GM12873 (cell line): ENCODE measurements at regions not wholly inside any gene's neighbourhood (a gene's known extent, or its start where the extent isn't known, plus 50 kb on each side); places are given as distances from the start of the nearest gene placed in this dataset.

Experiments
- TF ChIP-seq, protein P1 (sequence below): IDR thresholded peaks from 2 replicates; pipeline ENCODE4 v1.5.1; 2012; ENCODE audit warnings: low read depth, mild to moderate bottlenecking, moderate library complexity, low read length, control low read depth; ENCODE audit not compliant: insufficient read depth; ENCODE audit errors: missing control alignments

DNA sequence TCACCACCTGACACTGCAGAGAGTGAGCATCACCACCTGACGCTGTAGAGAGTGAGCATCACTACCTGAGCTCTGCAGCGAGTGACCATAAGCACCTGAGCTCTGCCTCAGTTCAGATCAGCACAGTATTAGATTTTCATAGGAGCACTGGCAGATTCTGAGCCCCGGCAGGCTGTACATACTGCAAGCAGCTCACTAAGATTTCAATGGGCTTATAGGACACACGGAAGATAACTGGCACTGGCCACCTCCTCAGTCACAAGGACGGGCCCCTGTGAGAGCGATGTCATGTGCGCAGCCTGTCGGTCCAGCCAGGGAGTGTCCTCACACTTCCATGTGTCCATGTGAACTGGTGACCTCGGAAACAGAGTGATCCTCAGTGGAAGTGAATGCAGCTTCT is 153.5 kb upstream of the IRX2 start:
- TF ChIP-seq, protein P1, sequence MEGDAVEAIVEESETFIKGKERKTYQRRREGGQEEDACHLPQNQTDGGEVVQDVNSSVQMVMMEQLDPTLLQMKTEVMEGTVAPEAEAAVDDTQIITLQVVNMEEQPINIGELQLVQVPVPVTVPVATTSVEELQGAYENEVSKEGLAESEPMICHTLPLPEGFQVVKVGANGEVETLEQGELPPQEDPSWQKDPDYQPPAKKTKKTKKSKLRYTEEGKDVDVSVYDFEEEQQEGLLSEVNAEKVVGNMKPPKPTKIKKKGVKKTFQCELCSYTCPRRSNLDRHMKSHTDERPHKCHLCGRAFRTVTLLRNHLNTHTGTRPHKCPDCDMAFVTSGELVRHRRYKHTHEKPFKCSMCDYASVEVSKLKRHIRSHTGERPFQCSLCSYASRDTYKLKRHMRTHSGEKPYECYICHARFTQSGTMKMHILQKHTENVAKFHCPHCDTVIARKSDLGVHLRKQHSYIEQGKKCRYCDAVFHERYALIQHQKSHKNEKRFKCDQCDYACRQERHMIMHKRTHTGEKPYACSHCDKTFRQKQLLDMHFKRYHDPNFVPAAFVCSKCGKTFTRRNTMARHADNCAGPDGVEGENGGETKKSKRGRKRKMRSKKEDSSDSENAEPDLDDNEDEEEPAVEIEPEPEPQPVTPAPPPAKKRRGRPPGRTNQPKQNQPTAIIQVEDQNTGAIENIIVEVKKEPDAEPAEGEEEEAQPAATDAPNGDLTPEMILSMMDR, result no peak

DNA sequence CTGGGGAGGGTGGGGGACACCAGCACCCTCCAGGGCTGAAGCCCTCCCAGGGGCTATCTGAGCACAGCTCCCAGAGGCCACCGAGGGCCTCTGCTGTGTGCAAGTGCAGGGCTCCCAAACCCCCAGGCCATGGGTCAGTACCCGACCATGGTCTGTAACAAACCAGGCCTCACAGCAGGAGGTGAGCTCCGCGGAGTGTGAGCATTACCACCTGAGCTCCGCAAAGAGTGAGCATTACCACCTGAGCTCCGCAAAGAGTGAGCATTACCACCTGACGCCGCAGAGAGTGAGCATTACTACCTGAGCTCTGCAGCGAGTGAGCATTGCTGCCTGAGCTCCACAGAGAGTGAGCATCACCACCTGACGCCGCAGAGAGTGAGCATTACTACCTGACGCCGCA is 152.9 kb upstream of the IRX2 start:
- TF ChIP-seq, protein P1, result no peak

DNA sequence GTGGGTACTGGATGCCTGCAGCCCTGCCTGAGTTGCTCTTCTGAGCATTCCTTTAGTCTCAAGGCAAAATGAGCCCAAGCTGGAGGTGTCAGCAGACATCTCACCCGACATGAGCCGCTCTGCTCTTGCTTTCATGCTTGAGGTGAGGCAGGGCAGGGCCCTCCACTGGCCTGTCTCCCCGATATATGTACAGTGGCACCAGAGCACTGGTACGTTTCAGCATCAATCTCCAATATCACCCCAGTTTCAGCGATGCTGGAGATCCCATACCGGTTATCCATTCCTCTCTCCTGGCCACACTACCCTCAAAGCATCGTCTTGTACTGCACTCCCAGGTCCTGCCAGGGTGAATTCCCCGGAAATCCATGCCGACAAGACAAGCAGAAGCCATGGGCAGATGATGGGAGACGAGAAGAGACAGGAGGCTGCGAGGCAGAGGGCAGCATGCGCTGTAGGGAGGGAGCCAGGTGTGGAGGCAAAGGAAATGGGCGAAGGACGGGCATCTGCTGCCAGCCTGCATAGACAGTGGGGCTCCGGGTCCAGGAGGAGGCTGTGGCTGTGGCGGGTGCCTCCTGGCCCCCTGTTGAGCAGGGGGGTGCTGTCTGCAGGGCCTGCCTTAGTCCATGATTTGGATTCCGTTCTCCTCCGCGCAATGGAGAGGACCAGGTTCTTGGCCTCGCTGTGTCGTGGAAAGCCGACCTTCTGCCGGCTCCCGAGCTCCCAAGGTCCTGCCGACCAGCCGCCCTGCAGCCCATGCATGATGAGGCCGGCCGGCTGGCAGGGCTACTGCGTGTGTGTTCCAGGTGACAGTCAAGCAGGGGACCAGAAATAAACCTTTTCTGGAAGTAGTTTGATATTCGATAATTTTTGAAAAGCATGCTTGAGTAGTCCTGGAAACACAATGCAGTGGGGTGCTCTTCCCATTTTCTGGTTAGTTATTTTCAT is 152.2 kb upstream of the IRX2 start:
- TF ChIP-seq, protein P1, result no peak

DNA sequence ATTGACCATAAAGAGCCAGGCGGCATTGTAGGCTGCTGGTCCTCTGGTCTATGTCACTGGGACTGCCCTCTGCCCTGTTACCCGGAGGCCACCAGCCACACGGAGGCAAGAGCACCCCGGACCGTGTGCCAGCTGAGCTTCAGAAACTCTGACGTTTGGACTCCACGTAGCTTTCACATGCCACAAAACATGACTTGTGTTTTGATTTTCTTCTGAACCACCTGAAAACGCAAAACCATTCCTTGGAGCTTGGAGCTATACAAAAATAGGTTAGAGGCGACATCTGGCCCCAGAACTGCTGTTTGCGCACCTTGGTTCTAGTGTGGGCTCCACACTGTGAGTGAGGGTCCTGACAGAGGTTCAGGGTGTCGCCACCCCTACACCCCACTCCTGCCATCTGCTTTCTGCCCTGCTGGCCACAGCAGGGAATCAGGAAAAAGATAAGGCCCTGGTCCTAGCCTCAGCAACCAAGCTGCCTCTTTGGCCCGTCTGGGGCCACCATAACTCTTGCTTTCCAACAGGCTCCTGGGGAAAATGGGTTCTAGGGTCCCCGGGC is 151.3 kb upstream of the IRX2 start:
- TF ChIP-seq, protein P1, result no peak

DNA sequence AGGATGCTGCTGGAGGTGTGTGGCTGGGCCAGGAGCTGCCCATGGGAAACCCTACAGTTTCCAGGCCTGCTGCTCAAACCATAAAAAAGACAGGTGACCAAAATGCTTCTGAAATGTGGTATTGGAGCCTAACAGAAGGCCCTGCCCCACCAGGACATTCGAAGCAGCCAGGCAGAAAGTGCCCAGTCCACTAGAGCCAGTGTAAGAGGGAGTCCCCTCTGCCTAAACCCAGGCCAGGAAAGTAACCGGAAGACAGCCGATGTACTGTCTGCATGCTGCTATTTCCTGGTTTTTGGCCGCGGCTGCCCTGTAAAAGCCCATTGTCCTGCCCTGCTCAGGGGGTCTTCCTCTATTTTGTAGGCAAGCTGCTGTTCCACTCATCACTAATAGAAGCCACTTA is 150.7 kb upstream of the IRX2 start:
- TF ChIP-seq, protein P1, result no peak

DNA sequence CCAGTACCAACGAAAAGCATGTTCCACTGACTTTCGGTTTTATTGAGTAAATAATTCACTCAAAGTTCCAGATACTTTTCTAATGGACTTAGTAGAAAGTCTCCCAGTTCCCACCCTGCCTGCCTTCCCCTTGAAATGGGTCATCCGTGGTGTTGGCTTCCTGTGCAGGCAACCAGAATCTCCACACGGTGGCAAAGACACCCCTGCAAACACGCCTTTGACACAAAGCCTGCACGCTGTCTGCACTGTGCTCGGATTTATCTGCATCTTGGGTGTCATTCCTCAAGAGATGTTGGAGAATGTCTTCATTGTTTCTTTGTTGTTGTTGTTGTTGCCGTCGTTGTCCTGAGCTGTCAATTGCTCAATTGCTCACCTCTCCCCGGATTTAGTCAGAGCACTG is 150.0 kb upstream of the IRX2 start:
- TF ChIP-seq, protein P1, result no peak

DNA sequence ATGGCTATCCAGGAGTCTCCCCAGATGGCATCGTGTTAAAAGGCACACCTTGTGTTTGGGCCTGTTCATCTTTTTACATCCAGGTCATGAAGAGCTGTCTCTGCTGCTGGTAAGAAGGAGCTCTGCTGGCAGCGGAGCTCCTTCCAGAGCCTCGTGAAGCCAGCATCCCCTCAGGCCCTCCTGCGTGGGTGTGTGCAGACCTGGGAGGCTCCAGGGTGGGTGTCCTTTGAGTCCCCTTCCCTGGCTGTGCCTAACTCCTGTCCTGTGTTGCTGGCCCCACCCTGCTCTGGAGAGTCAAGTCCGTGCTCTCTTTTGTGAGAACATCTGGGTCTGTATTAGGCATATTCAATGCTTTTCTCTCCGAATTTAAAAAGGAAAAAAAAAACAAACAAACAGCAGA is 149.6 kb upstream of the IRX2 start:
- TF ChIP-seq, protein P1, result no peak
